HG03565 (cell line): ENCODE measurements at regions not wholly inside any gene's neighbourhood (a gene's known extent, or its start where the extent isn't known, plus 50 kb on each side); places are given as distances from the start of the nearest gene placed in this dataset.
"Not testable (repeated sequence)": the region's sequence is repeated elsewhere in the genome, so short reads cannot be mapped to it uniquely, and the experiment has no call there.

ENCODE experiments used
- ATAC-seq: cut with Tn5 transposase; IDR thresholded peaks from one replicate; pipeline ENCODE4 v1.9.1; 2021; ENCODE audit warnings: mild to moderate bottlenecking, moderate library complexity; ENCODE audit not compliant: unreplicated experiment

DNA sequence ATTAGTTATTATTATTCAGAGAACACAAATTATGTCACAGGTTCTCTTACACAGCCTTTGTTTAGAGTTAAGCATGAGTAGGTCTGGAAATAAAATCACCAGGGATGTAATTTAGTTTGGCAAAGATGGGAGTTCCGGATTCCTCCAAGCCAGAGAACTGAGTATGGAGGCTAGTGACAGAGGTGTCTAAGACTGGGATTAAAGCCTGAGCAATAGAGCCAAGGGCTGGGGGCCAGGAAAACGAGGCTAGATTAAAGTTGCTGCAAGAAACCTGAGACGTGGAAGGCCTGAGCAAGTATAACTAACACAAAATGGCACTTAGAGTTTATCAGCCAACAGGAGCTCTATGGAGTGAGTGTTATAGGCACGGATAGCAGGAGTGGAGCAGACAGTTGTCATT lies 381.6 kb downstream of the SRGAP2C start:
- ATAC-seq, result no peak

DNA sequence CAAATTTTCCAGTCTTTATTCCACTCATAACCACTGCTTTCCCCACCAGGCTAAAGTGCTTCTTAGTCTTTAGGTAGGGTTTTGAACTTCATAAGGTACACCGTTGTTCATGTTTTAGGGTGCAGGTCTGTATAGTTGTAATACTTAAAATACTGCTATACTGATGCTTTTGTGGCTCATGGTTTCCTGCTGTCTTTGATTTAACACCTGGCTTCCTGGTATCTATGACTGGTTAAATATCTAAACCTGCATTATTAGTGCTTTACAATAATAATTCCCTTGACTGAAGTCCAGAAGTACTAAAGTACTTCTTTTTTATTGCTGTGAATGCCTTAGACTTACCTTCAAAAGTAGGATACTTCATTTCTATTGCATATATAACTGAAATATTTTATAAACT lies 384.7 kb downstream of the SRGAP2C start:
- ATAC-seq, result no peak

DNA sequence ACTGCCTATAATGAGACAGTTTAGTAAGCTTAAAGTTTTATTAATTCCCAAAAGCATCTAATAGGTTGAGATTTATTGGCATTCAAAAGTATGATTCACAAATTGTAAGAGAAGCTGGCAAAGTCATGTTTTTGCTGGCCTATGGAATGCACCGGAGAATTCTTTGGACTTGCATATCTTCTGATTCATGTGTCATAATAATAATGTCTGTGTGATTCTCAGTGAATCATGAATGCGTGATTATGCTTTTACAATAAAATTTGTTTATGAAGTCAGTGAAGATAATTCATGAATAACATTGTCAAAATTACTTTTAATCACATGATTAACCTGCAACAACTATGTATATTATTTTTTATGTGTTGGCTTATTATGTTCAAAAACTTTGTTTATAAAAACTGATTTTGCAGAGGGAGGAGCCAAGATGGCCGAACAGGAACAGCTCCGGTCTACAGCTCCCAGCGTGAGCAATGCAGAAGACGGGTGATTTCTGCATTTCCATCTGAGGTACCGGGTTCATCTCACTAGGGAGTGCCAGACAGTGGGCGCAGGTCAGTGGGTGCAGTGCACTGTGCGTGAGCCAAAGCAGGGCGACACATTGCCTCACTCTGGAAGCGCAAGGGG lies 389.2 kb downstream of the SRGAP2C start:
- ATAC-seq, result not testable (repeated sequence)

DNA sequence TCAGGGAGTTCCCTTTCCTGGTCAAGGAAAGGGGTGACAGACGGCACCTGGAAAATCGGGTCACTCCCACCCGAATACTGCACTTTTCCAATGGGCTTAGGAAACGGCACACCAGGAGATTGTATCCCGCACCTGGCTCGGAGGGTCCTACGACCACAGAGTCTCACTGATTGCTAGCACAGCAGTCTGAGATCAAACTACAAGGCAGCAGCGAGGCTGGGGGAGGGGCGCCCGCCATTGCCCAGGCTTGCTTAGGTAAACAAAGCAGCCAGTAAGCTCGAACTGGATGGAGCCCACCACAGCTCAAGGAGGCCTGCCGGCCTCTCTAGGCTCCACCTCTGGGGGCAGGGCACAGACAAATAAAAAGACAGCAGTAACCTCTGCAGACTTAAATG lies 389.7 kb downstream of the SRGAP2C start:
- ATAC-seq, result not testable (repeated sequence)

DNA sequence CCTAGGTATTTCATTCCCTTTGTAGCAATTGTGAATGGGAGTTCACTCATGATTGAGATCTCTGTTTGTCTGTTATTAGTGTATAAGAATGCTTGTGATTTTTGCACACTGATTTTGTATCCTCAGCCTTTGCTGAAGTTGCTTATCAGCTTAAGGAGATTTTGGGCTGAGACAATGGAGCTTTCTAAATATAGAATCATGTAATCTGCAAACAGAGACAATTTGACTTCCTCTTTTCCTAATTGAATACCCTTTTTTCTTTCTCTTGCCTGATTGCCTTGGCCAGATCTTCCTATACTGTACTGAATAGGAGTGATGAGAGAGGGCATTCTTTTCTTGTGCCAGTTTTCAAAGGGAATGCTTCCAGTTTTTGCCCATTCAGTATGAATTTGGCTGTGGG lies 398.1 kb downstream of the SRGAP2C start:
- ATAC-seq, result not testable (repeated sequence)

DNA sequence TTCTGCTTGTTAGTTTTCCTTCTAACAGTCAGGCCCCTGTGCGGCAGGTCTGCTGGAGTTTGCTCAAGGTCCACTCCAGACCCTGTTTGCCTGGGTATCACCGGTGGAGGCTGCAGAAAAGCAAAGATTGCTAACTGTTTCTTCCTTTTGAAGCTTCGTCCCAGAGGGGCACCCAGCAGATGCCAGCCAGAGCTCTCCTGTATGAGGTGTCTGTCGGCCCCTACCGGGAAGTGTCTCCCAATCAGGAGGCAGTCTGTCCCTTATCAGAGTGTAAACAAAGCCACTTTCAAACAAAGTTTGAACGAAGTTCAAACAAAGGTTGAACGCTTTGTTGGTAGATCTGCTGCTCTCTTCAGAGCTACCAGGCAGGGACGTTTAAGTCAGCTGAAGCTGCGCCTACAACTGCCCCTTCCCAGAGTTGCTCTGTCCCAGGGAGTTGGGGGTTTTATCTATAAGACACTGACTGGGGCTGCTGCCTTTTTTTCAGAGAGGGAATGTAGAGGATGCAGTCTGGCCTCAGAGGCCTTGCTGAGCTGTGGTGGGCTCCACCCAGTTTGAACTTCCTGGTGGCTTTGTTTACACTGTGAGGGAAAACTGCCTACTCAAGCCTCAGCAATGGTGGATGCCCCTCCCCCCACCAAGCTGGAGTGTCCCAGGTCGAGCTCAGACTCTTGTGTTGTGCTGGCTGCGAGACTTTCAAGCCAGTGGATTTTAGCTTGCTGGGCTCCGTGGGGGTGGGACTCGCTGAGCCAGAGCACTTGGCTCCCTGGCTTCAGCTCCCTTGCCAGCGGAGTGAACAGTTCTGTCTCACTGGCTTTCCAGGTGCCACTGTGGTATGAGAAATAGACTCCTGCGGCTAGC lies 401.8 kb downstream of the SRGAP2C start:
- ATAC-seq, result no peak

DNA sequence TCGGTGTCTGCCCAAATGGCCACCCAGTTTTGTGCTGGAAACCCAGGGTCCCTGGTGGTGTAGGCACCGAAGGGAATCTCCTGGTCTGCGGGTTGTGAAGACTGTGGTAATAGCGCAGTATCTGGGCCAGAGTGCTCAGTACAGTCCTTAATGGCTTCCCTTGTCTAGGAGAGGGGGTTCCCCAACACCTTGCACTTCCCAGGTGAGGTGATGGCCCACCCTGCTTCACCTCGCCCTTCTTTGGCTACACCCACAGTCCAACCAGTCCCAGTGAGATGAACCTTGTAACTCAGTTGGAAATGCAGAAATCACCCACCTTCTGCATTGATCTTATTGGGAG lies 402.4 kb downstream of the SRGAP2C start:
- no peak for ATAC-seq

DNA sequence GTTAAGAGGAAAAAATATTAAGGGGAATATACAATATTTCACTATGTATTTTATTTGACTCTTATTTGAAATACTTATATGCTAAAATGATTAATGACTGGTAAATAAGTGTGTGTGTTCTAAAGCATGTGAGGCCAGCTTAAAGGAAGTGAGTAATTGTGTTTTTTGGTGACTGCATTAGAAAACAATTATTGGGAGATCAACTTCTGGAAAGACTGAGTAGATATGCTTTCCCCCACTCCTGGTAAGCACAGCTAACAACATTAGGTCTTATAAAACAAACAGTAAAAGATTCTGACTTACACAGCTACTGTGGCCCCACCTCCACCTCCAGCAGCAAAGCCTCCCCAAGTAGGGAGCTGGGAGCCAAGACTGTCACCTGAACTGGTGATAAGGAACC lies 403.0 kb downstream of the SRGAP2C start:
- ATAC-seq, result no peak

DNA sequence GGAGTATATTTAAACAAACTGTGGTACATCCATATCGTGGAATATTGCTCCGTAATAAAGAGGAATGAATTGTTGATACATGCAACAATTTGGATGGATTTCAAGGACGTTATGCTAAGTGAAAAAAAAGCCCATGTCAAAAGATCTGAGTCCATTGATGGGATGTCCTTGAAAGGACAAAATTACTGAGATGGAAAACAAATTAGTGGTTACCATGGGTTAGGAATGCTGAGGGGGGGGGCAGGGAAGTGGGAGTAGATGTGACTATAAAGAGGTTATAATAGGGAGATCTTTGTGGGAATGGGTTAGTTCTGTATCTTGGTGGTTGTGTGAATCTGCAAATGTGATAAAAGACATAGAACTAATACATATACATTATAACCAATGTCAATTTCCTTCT lies 409.3 kb downstream of the SRGAP2C start:
- no peak for ATAC-seq

DNA sequence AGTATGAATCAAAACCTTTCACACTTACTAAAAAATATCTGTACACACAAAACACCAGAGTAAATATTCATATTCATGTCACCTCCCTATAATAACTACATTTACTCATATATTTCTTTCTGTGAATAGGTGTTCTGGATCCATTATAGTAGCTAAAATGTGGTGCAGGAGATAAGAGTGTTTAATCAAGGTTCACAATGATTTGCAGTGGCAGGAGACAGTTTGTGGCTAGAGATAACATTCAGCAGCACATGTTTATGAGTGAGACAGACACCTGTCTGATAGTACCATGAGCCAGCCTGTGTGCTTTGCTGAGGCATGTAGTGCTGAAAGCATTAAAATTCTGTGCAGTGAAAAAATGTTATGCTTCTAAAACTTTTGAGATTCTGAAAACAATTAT lies 410.3 kb downstream of the SRGAP2C start:
- ATAC-seq, result no peak

DNA sequence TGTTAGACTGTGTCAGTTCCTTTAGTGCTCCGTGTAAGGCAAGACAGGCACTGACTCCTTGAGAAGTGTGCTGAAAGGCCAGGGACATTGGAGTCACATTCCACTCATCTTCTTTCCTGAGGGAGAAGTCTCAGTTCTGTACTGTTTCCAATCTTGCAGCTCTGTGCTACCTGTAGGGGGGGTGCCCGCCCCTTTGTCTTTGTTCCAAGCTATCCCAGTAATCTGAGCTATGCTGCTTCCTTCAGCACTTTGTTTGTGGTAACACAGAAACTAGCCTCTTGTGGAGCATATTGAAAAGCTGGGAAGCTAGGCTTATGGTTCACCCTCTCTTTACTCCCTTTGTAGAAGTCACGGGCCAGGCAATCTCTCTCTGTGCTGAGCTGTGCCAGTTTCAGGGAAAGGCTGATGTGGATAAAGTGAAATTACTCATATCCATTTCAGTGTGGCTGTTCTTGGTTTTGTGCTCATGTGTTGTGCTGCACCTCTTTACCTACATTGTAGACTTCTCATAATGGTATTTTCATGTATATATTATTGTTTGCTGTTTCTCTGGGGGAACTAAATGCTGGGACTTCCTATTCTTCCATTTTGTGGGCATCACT lies 420.2 kb downstream of the SRGAP2C start:
- not testable (repeated sequence) for ATAC-seq

DNA sequence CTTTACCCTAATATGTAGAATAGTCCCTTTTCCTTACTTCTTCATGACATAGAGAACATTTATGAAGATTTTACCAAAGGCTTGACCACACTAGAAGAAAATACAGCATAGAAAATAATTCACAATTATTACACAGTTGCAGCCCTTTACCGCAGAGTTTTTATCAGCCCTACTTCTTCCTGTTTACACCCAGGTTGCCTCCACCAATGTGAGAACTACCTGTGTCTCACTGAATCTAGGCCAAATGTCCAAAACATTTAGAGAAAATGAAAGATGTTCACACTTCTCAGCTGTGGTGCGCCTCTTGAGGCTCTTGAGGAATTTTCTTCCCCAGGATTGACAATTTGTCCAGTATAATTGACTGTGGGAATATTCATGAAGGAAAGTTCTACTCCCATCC lies 422.7 kb downstream of the SRGAP2C start:
- not testable (repeated sequence) for ATAC-seq
